Transverse colon (tissue), 4 donors: ENCODE measurements at regions not wholly inside any gene's neighbourhood (a gene's known extent, or its start where the extent isn't known, plus 50 kb on each side); places are given as distances from the start of the nearest gene placed in this dataset.

Source experiments
- DNase-seq: peaks from one replicate; pipeline ENCODE4 v3.0.0-alpha.2; 2019
- H3K27ac ChIP-seq, 4 donors: fragments of 200-600 bp; sonication (generic); 2 replicates each; pipeline ENCODE4 v1.5.1; 2016 to 2018; ENCODE audit warnings: inconsistent platforms in 4 of 4
- H3K27me3 ChIP-seq: fragments of 200-600 bp; sonication (generic); 2 replicates; pipeline ENCODE4 v1.5.1; 2017; ENCODE audit warnings: inconsistent platforms
- H3K36me3 ChIP-seq, 4 donors: fragments of 200-600 bp; sonication (generic); 2 replicates each; pipeline ENCODE4 v1.5.1; 2017 to 2019; ENCODE audit warnings: inconsistent platforms in 4 of 4
- H3K4me1 ChIP-seq, 4 donors: fragments of 200-600 bp; sonication (generic); 2 replicates each; pipeline ENCODE4 v1.5.1; 2017 to 2020; ENCODE audit warnings: inconsistent platforms in 4 of 4
- H3K4me3 ChIP-seq, 4 donors: fragments of 200-600 bp; sonication (generic); 1 replicate in 1 of 4; 2 replicates in 3 of 4; pipeline versions ENCODE4 v1.5.1 to v1.6.1; 2017 to 2019; ENCODE audit warnings: inconsistent platforms in 4 of 4
- H3K9me3 ChIP-seq, 2 donors: fragments of 200-600 bp; sonication (generic); 2 replicates each; pipeline ENCODE4 v1.5.1; 2017 to 2019; ENCODE audit warnings: inconsistent platforms in 2 of 2
- CTCF ChIP-seq, 5 experiments: fragments of 200-600 bp in 3 of 5; fragments of 450-650 bp in 2 of 5; sonication (generic) in 3 of 5; IDR thresholded peaks; 1 replicate in 2 of 5; 2 replicates in 3 of 5; pipeline ENCODE4 v1.5.1; 2016 to 2017; ENCODE audit warnings: antibody characterized with exemption in 5 of 5, inconsistent platforms in 3 of 5, mild to moderate bottlenecking in 2 of 5, moderate library complexity in 1 of 5
- EP300 ChIP-seq: sonication (generic); formaldehyde crosslinking; IDR thresholded peaks from one replicate; pipeline ENCODE4 v1.6.1; 2017; ENCODE audit warnings: antibody characterized with exemption, low read depth
- POLR2A ChIP-seq: fragments of 450-650 bp; IDR thresholded peaks from one replicate; pipeline ENCODE4 v1.6.1; 2016; ENCODE audit warnings: antibody characterized with exemption, mild to moderate bottlenecking, moderate library complexity
- POLR2AphosphoS5 ChIP-seq, 3 donors: sonication (generic); formaldehyde crosslinking; IDR thresholded peaks; one replicate each; pipeline ENCODE4 v1.6.1; 2016; ENCODE audit warnings: antibody characterized with exemption in 3 of 3
- WGBS, 2 donors: methylation state at CpG; one replicate each; pipeline ENCODE4 v1.1.5; 2018; ENCODE audit warnings: low coverage in 1 of 2; 5-methylcytosine and 5-hydroxymethylcytosine counted together
- in situ Hi-C, 4 donors: fragments of 200-750 bp; cut with MboI; loops; one replicate each; pipeline versions ENCODE4 v1.15.0 to v1.15.1; 2017; ENCODE audit warnings: low sequenced_read_pairs in 3 of 4, low pct_ligation_motif_present in 1 of 4, low pct_unique_long_range_greater_than_20kb in 1 of 4
- intact Hi-C: fragments of 100-400 bp; cut with DNase I; formaldehyde crosslinking; loops from one replicate; pipeline ENCODE4 v1.15.1; 2023; ENCODE audit warnings: low total_unique reads

- WGBS, 2 donors, result 78% methylated on average over 17 of the region's 18 CpGs; no CpG with 5 or more reads in 1 of the 2 donors
- no peak overlapping the region for H3K4me3 ChIP-seq
These were observed 466.1 kb upstream of the HS6ST1 start for GRCh38 chr2:128784626-128785306.

GRCh38 chr2:128786316-128786715 is 467.6 kb upstream of the HS6ST1 start:
- Histone ChIP-seq H3K27me3 (no peaks in the 10 kb centered on the region), H3K27ac (no peak overlapping the region), H3K4me1 (no peaks in the 10 kb centered on the region), H3K9me3 (no peaks in the 10 kb centered on the region), H3K4me3 (no peak overlapping the region), H3K36me3 (no peaks in the 10 kb centered on the region)
- DNase-seq, result no peak
- TF ChIP-seq POLR2A (no peak), POLR2AphosphoS5 (IDR thresholded peaks at IDR 0.05) (no peak), CTCF (IDR thresholded peaks at IDR 0.05) (no peak), EP300 (no peak)
- 82 to 91% methylated on average over 3 to 6 of the region's 6 CpGs for WGBS, 2 donors
- intact Hi-C loops (no loop called here), in situ Hi-C loops (no loop called here)

More at GRCh38 chr2:128784626-128785306, 466.1 kb upstream of the HS6ST1 start:
- Histone ChIP-seq H3K27me3 (no peaks in the 10 kb centered on the region), H3K9me3 (no peaks in the 10 kb centered on the region), H3K27ac (no peak overlapping the region), H3K36me3 (no peaks in the 10 kb centered on the region), H3K4me1 (no peaks in the 10 kb centered on the region)
- DNase-seq, result no peak
- in situ Hi-C loops (no loop called here), intact Hi-C loops (no loop called here)
- TF ChIP-seq CTCF (IDR thresholded peaks at IDR 0.05), result no peak
- no peak for TF ChIP-seq EP300
- TF ChIP-seq POLR2AphosphoS5 (IDR thresholded peaks at IDR 0.05), result no peak
- TF ChIP-seq POLR2A, result no peak

GRCh38 chr2:128786741-128787478 is 468.2 kb upstream of the HS6ST1 start:
- in situ Hi-C loops, result no loop called here
- H3K27ac ChIP-seq, result no peak overlapping the region
- H3K36me3 ChIP-seq, result no peaks in the 10 kb centered on the region
- no peak for TF ChIP-seq CTCF (IDR thresholded peaks at IDR 0.05)
- TF ChIP-seq EP300, result no peak
- intact Hi-C loops, result no loop called here
- H3K4me3 ChIP-seq, result no peak overlapping the region
- H3K27me3 ChIP-seq, result no peaks in the 10 kb centered on the region
- WGBS, 2 donors, result 64 to 100% methylated on average over 1 to 9 of the region's 9 CpGs
- no peaks in the 10 kb centered on the region for H3K9me3 ChIP-seq
- DNase-seq, result no peak
- no peaks in the 10 kb centered on the region for H3K4me1 ChIP-seq

- 94% methylated on average over 6 to 14 of the region's 14 CpGs for whole genome bisulfite sequencing, 2 donors
- Histone ChIP-seq H3K4me3 (no peak overlapping the region), H3K4me1 (no peaks in the 10 kb centered on the region), H3K36me3 (no peaks in the 10 kb centered on the region), H3K9me3 (no peaks in the 10 kb centered on the region), H3K27me3 (no peaks in the 10 kb centered on the region), H3K27ac (no peak overlapping the region)
- no peak for DNase-seq
- intact Hi-C loops (no loop called here), in situ Hi-C loops (no loop called here)
- TF ChIP-seq POLR2AphosphoS5 (IDR thresholded peaks at IDR 0.05) (no peak), CTCF (IDR thresholded peaks at IDR 0.05) (no peak), EP300 (no peak), POLR2A (no peak)
These were observed 468.9 kb upstream of the HS6ST1 start for GRCh38 chr2:128787616-128788015.
